ENCODE measurements at regions not wholly inside any gene's neighbourhood (a gene's known extent, or its start where the extent isn't known, plus 50 kb on each side); places are given as distances from the start of the nearest gene placed in this dataset.

- no peak for TF ChIP-seq TAF1 (IDR thresholded peaks at IDR 0.05; ENCODE audit: low read depth, low read length)
- no peak for TF ChIP-seq POLR2A (IDR thresholded peaks at IDR 0.05; ENCODE audit: low read depth, low read length)
- no peak for TF ChIP-seq POLR2AphosphoS5 (IDR thresholded peaks at IDR 0.05; ENCODE audit: low read depth, low read length)
- TF ChIP-seq SPI1 (IDR thresholded peaks at IDR 0.05; ENCODE audit: low read depth, low read length): no peak
- TF ChIP-seq POU2F2 (IDR thresholded peaks at IDR 0.05; ENCODE audit: low read depth, low read length): no peak
- TF ChIP-seq PAX5 (IDR thresholded peaks at IDR 0.05; ENCODE audit: insufficient read depth, low read length, severe bottlenecking): peak; percentile 59
Measured at GRCh38 chr2:8524823-8525222, 157.0 kb upstream of the ID2 start.

All from GM12891 (cell line).